Smooth muscle cell (in vitro differentiated cells): ENCODE measurements at regions not wholly inside any gene's neighbourhood (a gene's known extent, or its start where the extent isn't known, plus 50 kb on each side); places are given as distances from the start of the nearest gene placed in this dataset.

Experiments
- DNase-seq: peaks from one replicate; lab custom pipeline; 2025; ENCODE audit not compliant: unreplicated experiment; lab: John Stamatoyannopoulos, UW
- H2AFZ ChIP-seq: fragments of 200-600 bp; sonication (generic); 2 replicates; pipeline ENCODE4 v1.6.0; 2016; ENCODE audit warnings: antibody characterized with exemption, low read depth, mild to moderate bottlenecking
- H3F3A ChIP-seq: fragments of 200-600 bp; sonication (generic); 2 replicates; pipeline ENCODE4 v1.6.0; 2017; ENCODE audit warnings: antibody characterized with exemption, low read depth
- H3K27ac ChIP-seq: fragments of 200-600 bp; sonication (generic); 2 replicates; pipeline ENCODE4 v1.5.1; 2016; ENCODE audit warnings: low read depth, mild to moderate bottlenecking
- H3K27me3 ChIP-seq: fragments of 200-600 bp; sonication (generic); 2 replicates; pipeline ENCODE4 v1.6.1; 2016; ENCODE audit warnings: low read depth, mild to moderate bottlenecking
- H3K36me3 ChIP-seq: fragments of 200-600 bp; sonication (generic); 2 replicates; pipeline ENCODE4 v1.5.1; 2016; ENCODE audit warnings: low read depth
- H3K4me1 ChIP-seq: fragments of 200-600 bp; sonication (generic); 2 replicates; pipeline ENCODE4 v1.5.1; 2016; ENCODE audit warnings: low read depth
- H3K4me2 ChIP-seq: fragments of 200-600 bp; sonication (generic); 2 replicates; pipeline ENCODE4 v1.6.0; 2016; ENCODE audit warnings: mild to moderate bottlenecking
- H3K4me3 ChIP-seq: fragments of 200-600 bp; sonication (generic); 2 replicates; pipeline ENCODE4 v1.5.1; 2016; ENCODE audit warnings: mild to moderate bottlenecking
- H3K79me2 ChIP-seq: fragments of 200-600 bp; sonication (generic); 2 replicates; pipeline ENCODE4 v1.6.0; 2016; ENCODE audit warnings: low read depth, mild to moderate bottlenecking
- H3K9ac ChIP-seq: fragments of 200-600 bp; sonication (generic); 2 replicates; pipeline ENCODE4 v1.6.0; 2016; ENCODE audit warnings: low read depth
- H3K9me3 ChIP-seq: fragments of 200-600 bp; sonication (generic); replicated peaks from 2 replicates; pipeline ENCODE4 v1.5.1; 2016; ENCODE audit warnings: low read depth
- H4K20me1 ChIP-seq: fragments of 200-600 bp; sonication (generic); 2 replicates; pipeline ENCODE4 v1.6.0; 2016; ENCODE audit warnings: low read depth
- CTCF ChIP-seq: fragments of 200-600 bp; sonication (generic); IDR thresholded peaks from 2 replicates; pipeline ENCODE4 v1.5.1; 2017; ENCODE audit warnings: borderline replicate concordance, mild to moderate bottlenecking, antibody characterized with exemption; ENCODE audit not compliant: insufficient read depth, poor library complexity, severe bottlenecking
- WGBS: methylation state at CpG from one replicate; pipeline ENCODE4 v1.1.7; 2016; ENCODE audit warnings: low lambda C conversion rate; 5-methylcytosine and 5-hydroxymethylcytosine counted together

- H4K20me1 ChIP-seq = no peaks in the 10 kb centered on the region
- H3K36me3 ChIP-seq = no peaks in the 10 kb centered on the region
- H3K9ac ChIP-seq = no peak overlapping the region
- no peaks in the 10 kb centered on the region for H3K79me2 ChIP-seq
- DNase-seq = no peak
- no peaks in the 10 kb centered on the region for H3F3A ChIP-seq
- H3K4me3 ChIP-seq = no peak overlapping the region
- no peak overlapping the region for H2AFZ ChIP-seq
- 72% methylated on average over 2 of the region's 2 CpGs for WGBS
- no peak for TF ChIP-seq CTCF
- no peaks in the 10 kb centered on the region for H3K4me1 ChIP-seq
- H3K27me3 ChIP-seq = no peaks in the 10 kb centered on the region
- no peaks in the 10 kb centered on the region for H3K9me3 ChIP-seq
- no peak overlapping the region for H3K27ac ChIP-seq
- H3K4me2 ChIP-seq = no peak overlapping the region
Observed at GRCh38 chr21:17159697-17160096, 353.1 kb upstream of the CXADR start.

GRCh38 chr21:17185674-17186073 lies 327.2 kb upstream of the CXADR start:
- H3K4me3 ChIP-seq = no peak overlapping the region
- DNase-seq = no peak
- WGBS = 81% methylated on average over 3 of the region's 3 CpGs
- H3K9me3 ChIP-seq = no peaks in the 10 kb centered on the region
- no peaks in the 10 kb centered on the region for H3K36me3 ChIP-seq
- H3K4me2 ChIP-seq = no peak overlapping the region
- no peak overlapping the region for H3K9ac ChIP-seq
- H3K79me2 ChIP-seq = no peaks in the 10 kb centered on the region
- H2AFZ ChIP-seq = no peak overlapping the region
- no peak overlapping the region for H3K27ac ChIP-seq
- TF ChIP-seq CTCF = no peak
- H4K20me1 ChIP-seq = no peaks in the 10 kb centered on the region
- H3F3A ChIP-seq = no peaks in the 10 kb centered on the region
- no peaks in the 10 kb centered on the region for H3K4me1 ChIP-seq
- no peaks in the 10 kb centered on the region for H3K27me3 ChIP-seq

GRCh38 chr21:17189963-17190362 lies 322.9 kb upstream of the CXADR start:
- Histone ChIP-seq H4K20me1 (no peaks in the 10 kb centered on the region), H3K9me3 (no peaks in the 10 kb centered on the region), H3K4me1 (no peaks in the 10 kb centered on the region), H3K4me3 (no peak overlapping the region), H2AFZ (no peak overlapping the region), H3F3A (no peaks in the 10 kb centered on the region), H3K36me3 (no peaks in the 10 kb centered on the region), H3K4me2 (no peak overlapping the region), H3K27me3 (no peaks in the 10 kb centered on the region), H3K79me2 (no peaks in the 10 kb centered on the region), H3K9ac (no peak overlapping the region), H3K27ac (no peak overlapping the region)
- 87% methylated on average over 2 of the region's 2 CpGs for WGBS
- no peak for DNase-seq
- no peak for TF ChIP-seq CTCF

- no peaks in the 10 kb centered on the region for H3K27me3 ChIP-seq
- H3K4me2 ChIP-seq = no peak overlapping the region
- no peaks in the 10 kb centered on the region for H3K4me1 ChIP-seq
- H3K27ac ChIP-seq = no peak overlapping the region
- H3F3A ChIP-seq = no peaks in the 10 kb centered on the region
- H3K9ac ChIP-seq = no peak overlapping the region
- no peaks in the 10 kb centered on the region for H4K20me1 ChIP-seq
- H3K4me3 ChIP-seq = no peak overlapping the region
- WGBS = 35% methylated on average over 1 of the region's 1 CpG
- H3K79me2 ChIP-seq = no peaks in the 10 kb centered on the region
- no peaks in the 10 kb centered on the region for H3K36me3 ChIP-seq
- no peak for DNase-seq
- H3K9me3 ChIP-seq = no peaks in the 10 kb centered on the region
- no peak overlapping the region for H2AFZ ChIP-seq
- TF ChIP-seq CTCF = no peak
Observed at GRCh38 chr21:17191346-17191993, 321.4 kb upstream of the CXADR start.
